HepG2 (cell line): ENCODE measurements at regions not wholly inside any gene's neighbourhood (a gene's known extent, or its start where the extent isn't known, plus 50 kb on each side); places are given as distances from the start of the nearest gene placed in this dataset.

Experiments used
- ATAC-seq: fragments of 200-7000 bp; cut with Tn5 transposase; 3 replicates; pipeline ENCODE4 v1.9.1; 2020; ENCODE audit warnings: mild to moderate bottlenecking, moderate library complexity
- BruUV-seq: library from RNA; stranded (reverse); fragments of 400-500 nt; replicated peaks from 2 replicates; lab custom pipeline; 2021; lab: Mats Ljungman, UMichigan
- CTCF ChIA-PET: fragments of 300-600 bp; formaldehyde crosslinking; extraction: SDS; loops from one replicate; lab custom pipeline; 2021; ENCODE audit warnings: low total read pairs, inconsistent platforms, low intra/inter-chr PET ratio; lab: Yijun Ruan, JAX
- POLR2A ChIA-PET: fragments of 350-600 bp; sonication (Branson Sonifier 250); formaldehyde crosslinking; loops from one replicate; lab custom pipeline; 2020; ENCODE audit warnings: antibody characterized with exemption, inconsistent platforms; lab: Yijun Ruan, JAX
- DNase-seq: peaks from one replicate; pipeline ENCODE4 v3.0.0-alpha.2; 2015; ENCODE audit warnings: low spot score
- FAIRE-seq: peaks from 3 replicates; lab custom pipeline; 2011; peaks lifted over from hg19 to GRCh38; lab: Jason Lieb, UNC
- H2AFZ ChIP-seq: one replicate; pipeline ENCODE4 v1.6.1; 2011; ENCODE audit warnings: low read length, inconsistent platforms
- H3K27ac ChIP-seq: fragments of 300-600 bp; 3 replicates; pipeline ENCODE4 v1.8.0; 2011; ENCODE audit warnings: mixed run types, mild to moderate bottlenecking, mixed read lengths, low read length, inconsistent platforms; ENCODE audit not compliant: insufficient read depth; ENCODE audit errors: extremely low read length
- H3K27me3 ChIP-seq, 2 experiments: fragments of 200-600 bp in 1 of 2; 2 replicates in 1 of 2; 3 replicates in 1 of 2; pipeline versions ENCODE4 v1.6.0 to v1.8.0; 2011; ENCODE audit warnings: low read length in 2 of 2, mild to moderate bottlenecking in 2 of 2, moderate library complexity in 2 of 2, inconsistent platforms in 1 of 2; ENCODE audit not compliant: insufficient read depth in 2 of 2, control insufficient read depth in 1 of 2
- H3K36me3 ChIP-seq, 2 experiments: fragments of 200-600 bp in 1 of 2; replicated peaks in 1 of 2; 2 replicates in 1 of 2; 3 replicates in 1 of 2; pipeline versions ENCODE4 v1.5.1 to v1.8.0; 2011; ENCODE audit warnings: low read length in 2 of 2, inconsistent platforms in 1 of 2; ENCODE audit not compliant: insufficient read depth in 2 of 2, control insufficient read depth in 1 of 2
- H3K4me1 ChIP-seq: 2 replicates; pipeline ENCODE4 v1.5.1; 2012; ENCODE audit warnings: low read length, inconsistent platforms; ENCODE audit not compliant: insufficient read depth
- H3K4me2 ChIP-seq: 2 replicates; pipeline ENCODE4 v1.6.0; 2011; ENCODE audit warnings: low read depth, low read length, inconsistent platforms
- H3K4me3 ChIP-seq, 3 experiments: fragments of 200-600 bp in 1 of 3; sonication (generic), shearing (Covaris generic) in 1 of 3; replicated peaks in 1 of 3; 2 replicates each; pipeline ENCODE4 v1.5.1; 2011 to 2016; ENCODE audit warnings: low read length in 3 of 3, inconsistent platforms in 2 of 3, low read depth in 2 of 3, mild to moderate bottlenecking in 2 of 3, control low read depth in 1 of 3, mixed read lengths in 1 of 3; ENCODE audit not compliant: insufficient read depth in 1 of 3
- H3K79me2 ChIP-seq: one replicate; pipeline ENCODE4 v1.6.1; 2011; ENCODE audit warnings: low read length, inconsistent platforms; ENCODE audit not compliant: insufficient read depth
- H3K9ac ChIP-seq: 2 replicates; pipeline ENCODE4 v1.6.0; 2011; ENCODE audit warnings: mild to moderate bottlenecking, low read depth, low read length, inconsistent platforms; ENCODE audit not compliant: insufficient read depth
- H3K9me3 ChIP-seq: 2 replicates; pipeline ENCODE4 v1.5.1; 2012; ENCODE audit warnings: mild to moderate bottlenecking, low read length
- H4K20me1 ChIP-seq: 2 replicates; pipeline ENCODE4 v1.6.0; 2011; ENCODE audit warnings: inconsistent platforms, mild to moderate bottlenecking, low read length, moderate library complexity; ENCODE audit not compliant: insufficient read depth
- AGO2 ChIP-seq: fragments of 200-400 bp; formaldehyde crosslinking; optimal IDR thresholded peaks from 2 replicates; pipeline ENCODE3; 2017; ENCODE audit warnings: mild to moderate bottlenecking, low read depth, low read length, moderate library complexity
- BCLAF1 ChIP-seq: fragments of 450-650 bp; IDR thresholded peaks from 2 replicates; pipeline ENCODE4 v1.6.1; 2017; ENCODE audit warnings: mild to moderate bottlenecking
- HNRNPUL1 ChIP-seq: fragments of 200-400 bp; formaldehyde crosslinking; IDR thresholded peaks from 2 replicates; pipeline ENCODE4 v1.6.1; 2017; ENCODE audit warnings: low read depth, mild to moderate bottlenecking, low read length, moderate library complexity
- KLF11 ChIP-seq: IDR thresholded peaks from 2 replicates; pipeline ENCODE4 v1.6.1; 2016; ENCODE audit warnings: missing compliant biosample characterization
- MED13 ChIP-seq: sonication (generic); formaldehyde crosslinking; IDR thresholded peaks from 2 replicates; pipeline ENCODE4 v1.5.0; 2020; ENCODE audit warnings: missing genetic modification reagents
- NCOA1 ChIP-seq: sonication (generic); formaldehyde crosslinking; IDR thresholded peaks from 2 replicates; pipeline ENCODE4 v1.9.0; 2021; ENCODE audit warnings: missing genetic modification reagents
- POLR2A ChIP-seq, 2 experiments: IDR thresholded peaks; 2 replicates each; pipeline ENCODE4 v1.6.1; 2011; ENCODE audit warnings: low read depth in 2 of 2, low read length in 2 of 2, mild to moderate bottlenecking in 1 of 2, moderate library complexity in 1 of 2; ENCODE audit not compliant: insufficient read depth in 1 of 2
- POLR2AphosphoS2 ChIP-seq: IDR thresholded peaks from 2 replicates; pipeline ENCODE4 v1.6.1; 2011; ENCODE audit warnings: low read depth, low read length, improper control_type of control experiment
- ZKSCAN1 ChIP-seq: fragments of 150-350 bp; IDR thresholded peaks from 2 replicates; pipeline ENCODE4 v1.6.1; 2014; ENCODE audit warnings: low read length
- ZMYM2 ChIP-seq: sonication (generic); formaldehyde crosslinking; IDR thresholded peaks from 2 replicates; pipeline ENCODE4 v1.8.0; 2022; ENCODE audit warnings: mild to moderate bottlenecking, missing genetic modification reagents
- ZNF121 ChIP-seq: sonication (generic); formaldehyde crosslinking; IDR thresholded peaks from 2 replicates; pipeline ENCODE4 v1.5.0; 2020; ENCODE audit warnings: mild to moderate bottlenecking, missing genetic modification reagents
- ZNF280D ChIP-seq: sonication (generic); formaldehyde crosslinking; IDR thresholded peaks from 2 replicates; pipeline ENCODE4 v1.5.1; 2020; ENCODE audit warnings: mild to moderate bottlenecking, missing genetic modification reagents
- ZNF3 ChIP-seq: IDR thresholded peaks from 2 replicates; pipeline ENCODE4 v1.7.0; 2017; ENCODE audit warnings: inconsistent platforms
- ZNF367 ChIP-seq: sonication (generic); formaldehyde crosslinking; IDR thresholded peaks from 2 replicates; pipeline ENCODE4 v1.4.0; 2020; ENCODE audit warnings: missing genetic modification reagents, borderline replicate concordance
- ZNF382 ChIP-seq: sonication (generic); formaldehyde crosslinking; IDR thresholded peaks from 2 replicates; pipeline ENCODE4 v1.5.0; 2020; ENCODE audit warnings: missing genetic modification reagents, mild to moderate bottlenecking, borderline replicate concordance
- WGBS: methylation state at CpG from one replicate; pipeline ENCODE4 v1.1.6; 2017; ENCODE audit warnings: low lambda C conversion rate; 5-methylcytosine and 5-hydroxymethylcytosine counted together
- in situ Hi-C: cut with HindIII; loops from 2 replicates; pipeline ENCODE4 v1.10.0; 2017; ENCODE audit warnings: low pct_unique_long_range_greater_than_20kb; ENCODE audit not compliant: extremely low pct_ligation_motif_present
- intact Hi-C: fragments of 100-400 bp; cut with micrococcal nuclease; formaldehyde crosslinking; loops from one replicate; pipeline ENCODE4 v1.10.0; 2022; ENCODE audit not compliant: unreplicated experiment

- H3K79me2 ChIP-seq = no peaks in the 10 kb centered on the region
- FAIRE-seq = no peak
- H2AFZ ChIP-seq = no peak overlapping the region
- in situ Hi-C loops = no loop called here
- H3K27ac ChIP-seq = no peak overlapping the region
- no peak overlapping the region for H3K4me3 ChIP-seq
- intact Hi-C loops = no loop called here
- H3K27me3 ChIP-seq = no peaks in the 10 kb centered on the region; a peak in 1 of 5 replicates
- H3K9me3 ChIP-seq = no peaks in the 10 kb centered on the region
- H3K4me2 ChIP-seq = no peak overlapping the region
- ATAC-seq = no peak
- ChIA-PET POLR2A (no interaction called here), CTCF (no interaction called here)
- no peaks in the 10 kb centered on the region for H4K20me1 ChIP-seq
- H3K36me3 ChIP-seq = no peaks in the 10 kb centered on the region
- H3K9ac ChIP-seq = no peak overlapping the region
- DNase-seq = no peak
- no peaks in the 10 kb centered on the region for H3K4me1 ChIP-seq
- no TSS peak for BruUV-seq
- no peak for TF ChIP-seq MED13 (CRISPR knock-in tag)
- TF ChIP-seq KLF11 = no peak
- TF ChIP-seq NCOA1 (CRISPR knock-in tag) = no peak
- TF ChIP-seq ZNF3 (CRISPR knock-in tag) = no peak
- no peak for TF ChIP-seq ZNF280D (CRISPR knock-in tag)
- no peak for TF ChIP-seq POLR2AphosphoS2
- TF ChIP-seq HNRNPUL1 = no peak
- no peak for TF ChIP-seq ZNF382 (CRISPR knock-in tag)
- no peak for TF ChIP-seq AGO2
- TF ChIP-seq ZNF121 (CRISPR knock-in tag) = no peak
- TF ChIP-seq ZNF367 = no peak
- TF ChIP-seq ZMYM2 (CRISPR knock-in tag) = no peak
- no peak for TF ChIP-seq POLR2A (IDR thresholded peaks at IDR 0.05; ENCODE audit: insufficient read depth in 1 of 2, low read depth in 2 of 2, low read length in 2 of 2)
- TF ChIP-seq ZKSCAN1 = no peak
- no peak for TF ChIP-seq BCLAF1
- 16% methylated on average over 14 of the region's 14 CpGs for whole genome bisulfite sequencing
Measured at GRCh38 chr15:26051761-26052675, 188.9 kb upstream of the ATP10A start.
